Adrenal gland (tissue), 5 donors: ENCODE measurements at regions not wholly inside any gene's neighbourhood (a gene's known extent, or its start where the extent isn't known, plus 50 kb on each side); places are given as distances from the start of the nearest gene placed in this dataset.

Experiments
- POLR2A ChIP-seq, 2 donors: fragments of 450-650 bp; IDR thresholded peaks; one replicate each; pipeline ENCODE4 v1.6.1; 2017; ENCODE audit warnings: antibody characterized with exemption in 2 of 2, mild to moderate bottlenecking in 2 of 2, moderate library complexity in 1 of 2
- TF ChIP-seq, protein P1 (sequence below), 6 experiments: fragments of 450-650 bp in 4 of 6; fragments of 200-600 bp in 2 of 6; sonication (generic) in 1 of 6; IDR thresholded peaks; 1 replicate in 5 of 6; 2 replicates in 1 of 6; pipeline versions ENCODE4 v1.5.1 to v1.8.0; 2016 to 2021; ENCODE audit warnings: antibody characterized with exemption in 6 of 6, mild to moderate bottlenecking in 2 of 6, moderate library complexity in 1 of 6
- donor health status: DM: no; HTN: no; CAD: no.

GRCh38 chr18:55054021-55054990 is 95.0 kb upstream of the CCDC68 start:
- no peak for TF ChIP-seq POLR2A (IDR thresholded peaks at IDR 0.05)
- TF ChIP-seq, protein P1, sequence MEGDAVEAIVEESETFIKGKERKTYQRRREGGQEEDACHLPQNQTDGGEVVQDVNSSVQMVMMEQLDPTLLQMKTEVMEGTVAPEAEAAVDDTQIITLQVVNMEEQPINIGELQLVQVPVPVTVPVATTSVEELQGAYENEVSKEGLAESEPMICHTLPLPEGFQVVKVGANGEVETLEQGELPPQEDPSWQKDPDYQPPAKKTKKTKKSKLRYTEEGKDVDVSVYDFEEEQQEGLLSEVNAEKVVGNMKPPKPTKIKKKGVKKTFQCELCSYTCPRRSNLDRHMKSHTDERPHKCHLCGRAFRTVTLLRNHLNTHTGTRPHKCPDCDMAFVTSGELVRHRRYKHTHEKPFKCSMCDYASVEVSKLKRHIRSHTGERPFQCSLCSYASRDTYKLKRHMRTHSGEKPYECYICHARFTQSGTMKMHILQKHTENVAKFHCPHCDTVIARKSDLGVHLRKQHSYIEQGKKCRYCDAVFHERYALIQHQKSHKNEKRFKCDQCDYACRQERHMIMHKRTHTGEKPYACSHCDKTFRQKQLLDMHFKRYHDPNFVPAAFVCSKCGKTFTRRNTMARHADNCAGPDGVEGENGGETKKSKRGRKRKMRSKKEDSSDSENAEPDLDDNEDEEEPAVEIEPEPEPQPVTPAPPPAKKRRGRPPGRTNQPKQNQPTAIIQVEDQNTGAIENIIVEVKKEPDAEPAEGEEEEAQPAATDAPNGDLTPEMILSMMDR (IDR thresholded peaks at IDR 0.05) = no peak
